ENCODE measurements at regions not wholly inside any gene's neighbourhood (a gene's known extent, or its start where the extent isn't known, plus 50 kb on each side); places are given as distances from the start of the nearest gene placed in this dataset.
"Not testable (repeated sequence)": the region's sequence is repeated elsewhere in the genome, so short reads cannot be mapped to it uniquely, and the experiment has no call there.

DNA sequence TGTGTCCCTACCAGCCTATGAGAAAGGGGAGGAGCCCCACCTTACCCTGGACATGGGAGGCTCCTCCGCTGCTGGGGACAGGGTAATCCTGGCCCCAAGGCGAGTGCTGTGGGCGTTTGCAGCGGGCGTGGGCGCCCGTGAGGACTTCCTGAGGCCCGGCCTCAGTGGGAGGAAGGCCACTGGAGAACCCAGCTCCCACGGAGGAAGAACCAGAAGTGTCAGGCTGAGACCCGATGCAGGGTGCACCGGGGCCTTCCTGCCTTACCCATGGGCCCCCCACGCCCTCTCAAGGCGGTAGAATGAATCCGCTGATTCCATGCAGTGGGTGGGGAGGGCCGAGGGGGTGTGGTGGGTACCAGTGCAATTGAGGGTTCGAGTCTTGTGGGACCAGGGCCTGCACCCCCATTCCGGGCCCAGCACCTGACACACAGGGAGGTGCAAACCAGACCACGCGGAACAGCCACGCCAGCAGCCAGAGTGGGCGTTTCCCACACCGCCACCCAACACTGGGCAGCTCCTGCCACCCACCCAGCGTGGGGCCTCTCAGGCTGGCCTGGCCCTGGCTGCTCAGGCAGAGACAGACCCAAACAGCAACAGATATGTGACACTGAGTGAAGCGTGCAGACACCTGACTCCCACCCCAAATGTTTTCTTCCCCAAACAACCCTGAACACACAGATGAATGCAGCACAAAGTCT lies 5405.6 kb upstream of the TPTE start:
- H3K27me3 ChIP-seq; H3K4me3 ChIP-seq; H3K4me1 ChIP-seq; H3K27ac ChIP-seq; intact Hi-C loops (cut with DNase I); H3K36me3 ChIP-seq; H3K9me3 ChIP-seq: not testable (repeated sequence)
- peak in 2 of 5 donors; percentile 9 to 15 for DNase-seq
- WGBS, 4 donors, result 76 to 88% (median 79%) methylated on average over 13 to 18 of the region's 24 CpGs; no CpG with 5 or more reads in 1 of the 4 donors
- peak in 1 of 4 donors; percentile 1 for ATAC-seq

DNA sequence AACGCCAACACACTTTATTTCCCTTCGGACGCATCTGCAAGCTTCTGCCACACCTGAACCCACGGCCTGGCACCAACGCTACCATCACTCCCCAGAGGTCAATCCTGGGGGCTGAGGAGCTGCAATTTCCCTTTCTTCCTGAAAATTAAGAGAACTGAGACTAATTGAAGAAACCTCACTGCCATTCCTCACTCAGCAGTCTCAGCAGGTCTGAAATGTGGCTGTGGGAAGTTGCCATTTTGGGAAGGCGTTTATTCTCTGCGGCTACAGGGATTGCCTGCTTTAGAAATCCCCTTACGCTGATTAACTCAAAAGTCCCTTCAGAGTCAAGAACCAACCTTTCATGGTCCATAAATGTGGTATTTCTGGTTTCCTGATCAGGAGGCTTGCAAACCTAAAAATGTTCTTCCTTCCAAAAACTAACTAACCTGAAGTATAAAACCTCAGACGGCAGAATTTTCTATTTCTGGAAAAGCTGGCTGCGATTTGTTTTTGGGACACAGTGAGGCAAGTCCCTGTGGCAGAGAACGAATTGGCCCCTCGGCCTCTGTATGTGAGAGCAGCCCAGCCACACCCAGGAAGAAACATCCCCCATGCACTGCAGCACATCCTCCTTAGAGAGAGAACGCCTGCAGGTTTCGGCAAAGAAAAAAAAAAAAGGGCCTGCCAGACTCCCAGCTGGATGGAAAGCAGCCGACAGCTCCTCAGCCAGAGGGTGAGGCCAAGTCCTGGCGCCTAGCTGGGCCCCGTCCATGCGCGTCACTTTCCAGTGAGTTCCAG lies 5404.8 kb upstream of the TPTE start:
- H3K36me3 ChIP-seq; H3K4me1 ChIP-seq; H3K27ac ChIP-seq; intact Hi-C loops (cut with DNase I); H3K9me3 ChIP-seq; H3K27me3 ChIP-seq; H3K4me3 ChIP-seq: not testable (repeated sequence)
- 85 to 86% methylated on average over 2 of the region's 19 CpGs; no CpG with 5 or more reads in 2 of the 4 donors for WGBS, 4 donors
- DNase-seq, result peak in 1 of 5 donors; percentile 3
- ATAC-seq, result peak; percentile 4 to 32 (median 29)

DNA sequence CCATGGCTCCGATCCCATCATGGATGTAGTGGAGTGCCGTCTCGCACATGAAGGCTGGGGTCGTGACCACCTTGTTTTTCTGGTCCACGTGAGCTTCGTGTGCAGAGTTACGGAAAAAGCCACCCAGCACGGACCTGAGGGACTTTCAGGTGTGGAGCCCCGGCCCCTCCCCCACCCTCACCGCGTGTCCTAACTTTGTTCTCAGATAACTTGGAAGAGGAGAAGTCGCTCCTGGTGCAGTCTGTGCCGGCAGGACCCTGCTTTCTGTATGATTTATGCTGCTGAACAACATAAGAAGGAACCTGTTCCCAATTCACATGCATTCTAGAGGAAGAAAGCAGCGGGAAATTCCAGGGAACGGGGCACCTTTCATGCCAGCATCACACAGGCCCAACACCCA lies 5404.2 kb upstream of the TPTE start:
- H3K36me3 ChIP-seq; H3K27me3 ChIP-seq; H3K9me3 ChIP-seq; H3K4me3 ChIP-seq; ATAC-seq; DNase-seq; intact Hi-C loops (cut with DNase I); H3K4me1 ChIP-seq; H3K27ac ChIP-seq: not testable (repeated sequence)
- WGBS, 4 donors, result 51 to 57% methylated on average over 5 of the region's 15 CpGs; no CpG with 5 or more reads in 2 of the 4 donors

DNA sequence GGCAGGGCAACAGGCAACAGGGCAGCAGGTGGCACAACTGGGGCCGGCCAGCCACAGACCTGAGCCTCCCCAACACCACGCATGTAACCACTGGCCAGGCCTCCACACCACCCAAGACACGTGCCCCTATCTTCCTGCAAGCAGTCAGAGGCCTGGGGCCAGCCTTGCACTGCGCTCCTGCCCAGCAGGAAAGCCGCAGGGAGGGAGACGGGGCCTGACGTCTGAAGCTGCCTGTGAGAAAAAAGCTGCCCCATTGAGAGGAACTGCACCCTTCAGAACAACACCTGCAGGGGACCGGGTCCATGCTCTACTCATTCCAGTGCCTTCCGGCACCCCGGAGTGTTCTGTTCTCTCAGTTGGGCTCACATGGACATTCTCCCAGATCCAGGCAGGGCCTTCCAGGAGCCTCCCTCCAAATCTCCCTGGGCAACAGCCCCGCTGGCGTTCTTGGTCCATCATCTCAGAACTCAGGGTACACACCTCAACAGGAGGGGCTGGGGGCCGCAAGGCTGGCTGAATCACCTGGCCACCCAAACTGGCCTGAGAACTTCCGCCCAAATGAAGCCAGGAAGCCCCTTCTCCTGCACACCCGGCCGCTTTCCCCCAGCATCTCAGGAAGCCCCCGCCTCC lies 5403.6 kb upstream of the TPTE start:
- intact Hi-C loops (cut with DNase I); H3K4me1 ChIP-seq; H3K27me3 ChIP-seq; H3K36me3 ChIP-seq; H3K4me3 ChIP-seq; H3K9me3 ChIP-seq; H3K27ac ChIP-seq: not testable (repeated sequence)
- peak in 2 of 4 donors; percentile 4 to 8 for ATAC-seq
- peak in 3 of 5 donors; percentile 22 to 25 (median 22) for DNase-seq
- 43 to 69% (median 57%) methylated on average over 2 to 11 of the region's 17 CpGs for WGBS, 4 donors

DNA sequence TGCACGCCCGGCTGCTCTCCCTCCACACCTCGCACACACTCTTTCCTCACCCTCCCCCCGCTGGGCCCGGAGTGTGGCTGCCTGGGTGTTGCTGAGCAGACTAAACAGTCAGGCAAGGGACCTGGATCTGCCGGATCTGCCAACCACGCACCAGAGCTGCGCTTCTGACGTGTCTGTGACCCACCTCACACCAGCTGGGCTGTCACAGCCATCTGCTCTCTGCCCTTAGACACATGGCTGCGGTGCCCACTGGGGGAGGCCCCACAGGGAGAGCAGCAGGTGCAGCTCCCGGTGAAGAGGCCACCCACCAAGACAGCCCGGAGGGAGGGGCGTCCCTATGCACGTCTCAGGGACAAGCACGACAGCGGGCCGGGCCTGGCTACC lies 5403.1 kb upstream of the TPTE start:
- WGBS, 4 donors, result 70 to 78% methylated on average over 4 to 5 of the region's 17 CpGs; no CpG with 5 or more reads in 2 of the 4 donors
- H3K9me3 ChIP-seq; H3K4me1 ChIP-seq; H3K36me3 ChIP-seq; H3K4me3 ChIP-seq; H3K27ac ChIP-seq; ATAC-seq; intact Hi-C loops (cut with DNase I); H3K27me3 ChIP-seq: not testable (repeated sequence)
- DNase-seq, result peak in 1 of 5 donors; percentile 13

DNA sequence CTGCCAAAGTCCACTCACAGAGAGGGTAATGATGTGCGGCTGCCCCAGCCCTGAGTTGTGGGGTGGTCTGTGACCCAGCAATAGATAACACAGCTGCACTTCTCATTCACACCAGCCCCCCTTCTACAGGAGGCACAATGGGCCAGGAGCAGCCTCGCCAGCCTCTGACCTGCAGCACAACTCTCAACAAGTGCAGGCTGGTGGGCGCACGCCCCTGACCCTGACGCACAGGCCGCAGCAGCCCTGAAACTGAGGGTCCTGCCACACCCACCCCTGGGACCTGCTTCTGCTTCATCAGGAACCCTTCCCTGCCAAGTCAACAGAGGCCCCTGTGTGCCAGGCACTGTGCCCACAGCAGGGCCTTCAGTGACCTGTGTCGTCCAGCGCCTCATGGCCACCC lies 5402.2 kb upstream of the TPTE start:
- intact Hi-C loops (cut with DNase I); H3K36me3 ChIP-seq; H3K27me3 ChIP-seq; H3K4me3 ChIP-seq; H3K4me1 ChIP-seq; ATAC-seq; H3K27ac ChIP-seq; H3K9me3 ChIP-seq: not testable (repeated sequence)
- peak in 4 of 5 donors; percentile 16 to 56 (median 26) for DNase-seq
- 90 to 94% (median 94%) methylated on average over 4 to 7 of the region's 8 CpGs; no CpG with 5 or more reads in 1 of the 4 donors for WGBS, 4 donors

DNA sequence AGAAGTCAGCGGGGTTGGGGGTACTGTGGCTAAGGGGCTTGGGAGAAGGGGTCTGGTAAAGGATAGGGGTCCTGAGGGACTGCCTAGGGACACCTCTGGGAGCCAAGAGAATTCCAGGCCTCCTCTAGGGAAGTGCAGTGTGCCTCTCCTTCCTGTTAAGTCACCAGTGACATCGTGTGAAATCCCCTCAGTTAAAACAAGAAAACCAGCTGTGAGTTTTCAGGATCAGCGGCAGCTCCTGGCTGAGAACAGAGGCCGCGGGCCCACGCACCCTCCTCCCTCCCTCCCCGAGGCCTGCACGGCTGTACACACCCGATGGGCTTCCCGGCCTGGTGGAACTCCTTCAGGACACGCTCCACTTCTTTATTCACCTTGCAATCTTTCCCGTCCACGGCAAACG lies 5400.0 kb upstream of the TPTE start:
- H3K27ac ChIP-seq, result peak overlapping the region in 11 of 12 donors; percentile 41 to 82 (median 70)
- H3K27me3 ChIP-seq; H3K4me1 ChIP-seq; intact Hi-C loops (cut with DNase I); H3K36me3 ChIP-seq; H3K9me3 ChIP-seq: not testable (repeated sequence)
- DNase-seq, result peak in 4 of 5 donors; percentile 35 to 58 (median 52)
- peak; percentile 7 to 65 (median 50) for ATAC-seq
- H3K4me3 ChIP-seq, result peak overlapping the region in 1 of 12 donors; percentile 20
- 20 to 37% (median 36%) methylated on average over 2 to 5 of the region's 14 CpGs; no CpG with 5 or more reads in 1 of the 4 donors for WGBS, 4 donors

DNA sequence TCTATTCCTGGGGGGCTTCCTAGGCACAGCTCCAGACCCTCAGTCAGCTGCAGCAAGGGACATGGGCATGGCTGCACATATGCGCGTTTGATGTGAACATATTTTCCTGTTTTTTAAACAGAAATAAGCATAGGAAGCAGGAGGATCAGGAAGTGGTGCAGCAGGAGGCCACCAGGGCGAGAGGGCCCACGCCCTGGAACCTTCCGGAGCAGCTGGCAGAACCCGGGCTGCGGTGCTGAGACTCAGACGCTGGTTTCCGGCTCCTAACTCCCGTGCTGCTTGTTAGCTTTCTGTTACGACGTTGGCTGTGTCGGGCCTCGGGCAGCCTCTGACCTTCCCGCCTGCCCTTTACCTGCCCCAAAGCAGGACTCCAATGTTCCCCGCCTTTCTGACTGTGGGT lies 5399.5 kb upstream of the TPTE start:
- H3K27me3 ChIP-seq; H3K9me3 ChIP-seq; intact Hi-C loops (cut with DNase I); H3K4me1 ChIP-seq; H3K36me3 ChIP-seq; DNase-seq; H3K4me3 ChIP-seq: not testable (repeated sequence)
- peak in 3 of 4 donors; percentile 1 to 47 (median 12) for ATAC-seq
- no CpG with 5 or more reads among the region's 16 CpGs for WGBS, 4 donors
- peak overlapping the region in 8 of 12 donors; percentile 47 to 87 (median 68) for H3K27ac ChIP-seq

Data from heart left ventricle (tissue), 16 donors.